RCC 7860 (cell line): ENCODE measurements at regions not wholly inside any gene's neighbourhood (a gene's known extent, or its start where the extent isn't known, plus 50 kb on each side); places are given as distances from the start of the nearest gene placed in this dataset.
"Not testable (repeated sequence)": the region's sequence is repeated elsewhere in the genome, so short reads cannot be mapped to it uniquely, and the experiment has no call there.

Experiments
- DNase-seq: peaks from one replicate; pipeline ENCODE4 v3.0.0-alpha.2; 2015; ENCODE audit warnings: low spot score
- FAIRE-seq: peaks from 2 replicates; lab custom pipeline; 2012; peaks lifted over from hg19 to GRCh38; lab: Jason Lieb, UNC

- FAIRE-seq (no peak), DNase-seq (no peak)
These were observed 100.3 kb upstream of the SPIN1 start for GRCh38 chr9:88287972-88288371.

GRCh38 chr9:88280816-88281382 lies 107.3 kb upstream of the SPIN1 start:
- no peak for FAIRE-seq
- DNase-seq = peak; percentile 27

GRCh38 chr9:88278036-88278435 lies 110.2 kb upstream of the SPIN1 start:
- DNase-seq (no peak), FAIRE-seq (no peak)

GRCh38 chr9:88274078-88274477 lies 114.2 kb upstream of the SPIN1 start:
- DNase-seq (no peak), FAIRE-seq (no peak)

GRCh38 chr9:88272986-88273385 lies 115.3 kb upstream of the SPIN1 start:
- FAIRE-seq (no peak), DNase-seq (no peak)

GRCh38 chr9:88270413-88270812 lies 117.8 kb upstream of the SPIN1 start:
- FAIRE-seq = no peak

GRCh38 chr9:88268886-88269285 lies 119.4 kb upstream of the SPIN1 start:
- FAIRE-seq (no peak), DNase-seq (no peak)

More at GRCh38 chr9:88270413-88270812, 117.8 kb upstream of the SPIN1 start:
- peak; percentile 24 for DNase-seq

GRCh38 chr9:88267283-88267682 lies 121.0 kb upstream of the SPIN1 start:
- FAIRE-seq = no peak
- no peak for DNase-seq

- FAIRE-seq (no peak), DNase-seq (no peak)
These were observed 121.8 kb upstream of the SPIN1 start for GRCh38 chr9:88266416-88266815.

- FAIRE-seq = no peak
- DNase-seq = peak; percentile 20
These were observed 120.7 kb upstream of the SPATA31C2 start for GRCh38 chr9:88259001-88259400.

- no peak for FAIRE-seq
- DNase-seq = no peak
These were observed 120.3 kb upstream of the SPATA31C2 start for GRCh38 chr9:88258601-88259000.

- DNase-seq = peak; percentile 65
- peak; percentile 44 for FAIRE-seq
These were observed 119.7 kb upstream of the SPATA31C2 start for GRCh38 chr9:88258024-88258423.

- DNase-seq = no peak
- no peak for FAIRE-seq
These were observed 117.9 kb upstream of the SPATA31C2 start for GRCh38 chr9:88256216-88256615.

GRCh38 chr9:88255806-88256205 lies 117.5 kb upstream of the SPATA31C2 start:
- DNase-seq, FAIRE-seq: not testable (repeated sequence)

GRCh38 chr9:88251903-88252302 lies 113.6 kb upstream of the SPATA31C2 start:
- DNase-seq (no peak), FAIRE-seq (no peak)

- FAIRE-seq = peak; percentile 81
These were observed 105.5 kb upstream of the SPATA31C2 start for GRCh38 chr9:88243736-88244135.

GRCh38 chr9:88242879-88243278 lies 104.6 kb upstream of the SPATA31C2 start:
- no peak for FAIRE-seq
- DNase-seq = no peak

More at GRCh38 chr9:88243736-88244135, 105.5 kb upstream of the SPATA31C2 start:
- DNase-seq = peak; percentile 82

- FAIRE-seq = no peak
These were observed 99.8 kb upstream of the SPATA31C2 start for GRCh38 chr9:88237991-88238571.

GRCh38 chr9:88237479-88237961 lies 99.2 kb upstream of the SPATA31C2 start:
- no peak for FAIRE-seq
- no peak for DNase-seq

More at GRCh38 chr9:88237991-88238571, 99.8 kb upstream of the SPATA31C2 start:
- no peak for DNase-seq

- DNase-seq = no peak
- no peak for FAIRE-seq
These were observed 98.5 kb upstream of the SPATA31C2 start for GRCh38 chr9:88236511-88237478.

- FAIRE-seq = no peak
- no peak for DNase-seq
These were observed 97.3 kb upstream of the SPATA31C2 start for GRCh38 chr9:88235615-88236014.
